Effector memory CD4-positive, alpha-beta T cell (primary cell): ENCODE measurements at regions not wholly inside any gene's neighbourhood (a gene's known extent, or its start where the extent isn't known, plus 50 kb on each side); places are given as distances from the start of the nearest gene placed in this dataset.

Experiments
- DNase-seq, 3 donors: peaks; one replicate each; pipeline ENCODE4 v3.0.0-alpha.2; 2020
- H3K27ac ChIP-seq: 2 replicates; pipeline ENCODE4 v1.7.0; 2013; ENCODE audit warnings: mild to moderate bottlenecking, low read length, moderate library complexity; ENCODE audit not compliant: insufficient read depth, poor library complexity, severe bottlenecking
- H3K27me3 ChIP-seq: replicated peaks from 2 replicates; pipeline ENCODE4 v1.7.0; 2013; ENCODE audit warnings: mild to moderate bottlenecking, low read length; ENCODE audit not compliant: insufficient read depth, control insufficient read depth, poor library complexity, severe bottlenecking
- H3K36me3 ChIP-seq: 2 replicates; pipeline ENCODE4 v1.7.0; 2013; ENCODE audit warnings: mild to moderate bottlenecking, low read length, moderate library complexity; ENCODE audit not compliant: control insufficient read depth, insufficient read depth
- H3K4me1 ChIP-seq: 2 replicates; pipeline ENCODE4 v1.7.0; 2013; ENCODE audit warnings: low read length, mild to moderate bottlenecking; ENCODE audit not compliant: control insufficient read depth, insufficient read depth, poor library complexity, severe bottlenecking
- H3K4me3 ChIP-seq: 2 replicates; pipeline ENCODE4 v1.7.0; 2013; ENCODE audit warnings: low read length, low read depth, mild to moderate bottlenecking; ENCODE audit not compliant: insufficient read depth, poor library complexity, severe bottlenecking
- H3K9me3 ChIP-seq: 2 replicates; pipeline ENCODE4 v1.7.0; 2013; ENCODE audit warnings: mild to moderate bottlenecking, low read length, moderate library complexity; ENCODE audit not compliant: control insufficient read depth

GRCh38 chr2:125561302-125561701 lies 1094.7 kb upstream of the GYPC start:
- Histone ChIP-seq H3K4me3 (no peak overlapping the region), H3K4me1 (no peaks in the 10 kb centered on the region), H3K36me3 (no peaks in the 10 kb centered on the region), H3K9me3 (no peaks in the 10 kb centered on the region), H3K27me3 (no peaks in the 10 kb centered on the region), H3K27ac (no peak overlapping the region)
- DNase-seq: no peak

GRCh38 chr2:125562924-125563323 lies 1093.0 kb upstream of the GYPC start:
- no peaks in the 10 kb centered on the region for H3K36me3 ChIP-seq
- H3K4me3 ChIP-seq: no peak overlapping the region
- H3K4me1 ChIP-seq: no peaks in the 10 kb centered on the region
- no peaks in the 10 kb centered on the region for H3K9me3 ChIP-seq
- H3K27me3 ChIP-seq: no peaks in the 10 kb centered on the region
- no peak for DNase-seq
- no peak overlapping the region for H3K27ac ChIP-seq

GRCh38 chr2:125564471-125564870 lies 1091.5 kb upstream of the GYPC start:
- Histone ChIP-seq H3K27ac (no peak overlapping the region), H3K36me3 (no peaks in the 10 kb centered on the region), H3K4me1 (no peaks in the 10 kb centered on the region), H3K4me3 (no peak overlapping the region), H3K27me3 (no peaks in the 10 kb centered on the region), H3K9me3 (no peaks in the 10 kb centered on the region)
- no peak for DNase-seq

- H3K27me3 ChIP-seq: no peaks in the 10 kb centered on the region
- H3K36me3 ChIP-seq: no peaks in the 10 kb centered on the region
- no peak overlapping the region for H3K27ac ChIP-seq
- no peak for DNase-seq
- H3K4me3 ChIP-seq: no peak overlapping the region
- H3K4me1 ChIP-seq: no peaks in the 10 kb centered on the region
- H3K9me3 ChIP-seq: no peaks in the 10 kb centered on the region
These were observed 1089.5 kb upstream of the GYPC start for GRCh38 chr2:125566422-125566821.

- no peaks in the 10 kb centered on the region for H3K9me3 ChIP-seq
- H3K4me3 ChIP-seq: no peak overlapping the region
- DNase-seq: no peak
- no peaks in the 10 kb centered on the region for H3K27me3 ChIP-seq
- H3K4me1 ChIP-seq: no peaks in the 10 kb centered on the region
- H3K27ac ChIP-seq: no peak overlapping the region
- no peaks in the 10 kb centered on the region for H3K36me3 ChIP-seq
These were observed 1088.9 kb upstream of the GYPC start for GRCh38 chr2:125567100-125567499.

GRCh38 chr2:125572660-125573059 lies 1083.3 kb upstream of the GYPC start:
- no peak for DNase-seq
- Histone ChIP-seq H3K36me3 (no peaks in the 10 kb centered on the region), H3K27ac (no peak overlapping the region), H3K4me1 (no peaks in the 10 kb centered on the region), H3K9me3 (no peaks in the 10 kb centered on the region), H3K4me3 (no peak overlapping the region), H3K27me3 (no peaks in the 10 kb centered on the region)

- no peak overlapping the region for H3K4me3 ChIP-seq
- H3K36me3 ChIP-seq: no peaks in the 10 kb centered on the region
- H3K4me1 ChIP-seq: no peaks in the 10 kb centered on the region
- H3K27ac ChIP-seq: no peak overlapping the region
- no peaks in the 10 kb centered on the region for H3K9me3 ChIP-seq
- DNase-seq: no peak
- no peaks in the 10 kb centered on the region for H3K27me3 ChIP-seq
These were observed 1082.5 kb upstream of the GYPC start for GRCh38 chr2:125573432-125573831.

GRCh38 chr2:125576558-125576957 lies 1079.4 kb upstream of the GYPC start:
- no peaks in the 10 kb centered on the region for H3K9me3 ChIP-seq
- H3K27ac ChIP-seq: no peak overlapping the region
- no peaks in the 10 kb centered on the region for H3K27me3 ChIP-seq
- no peaks in the 10 kb centered on the region for H3K4me1 ChIP-seq
- no peak overlapping the region for H3K4me3 ChIP-seq
- H3K36me3 ChIP-seq: no peaks in the 10 kb centered on the region
- no peak for DNase-seq

GRCh38 chr2:125581557-125581956 lies 1074.4 kb upstream of the GYPC start:
- no peak overlapping the region for H3K4me3 ChIP-seq
- no peak overlapping the region for H3K27ac ChIP-seq
- H3K36me3 ChIP-seq: no peaks in the 10 kb centered on the region
- no peak for DNase-seq
- no peaks in the 10 kb centered on the region for H3K27me3 ChIP-seq
- H3K4me1 ChIP-seq: no peaks in the 10 kb centered on the region
- no peaks in the 10 kb centered on the region for H3K9me3 ChIP-seq

- H3K27ac ChIP-seq: no peak overlapping the region
- no peaks in the 10 kb centered on the region for H3K4me1 ChIP-seq
- H3K27me3 ChIP-seq: no peaks in the 10 kb centered on the region
- no peak overlapping the region for H3K4me3 ChIP-seq
- no peak for DNase-seq
- H3K36me3 ChIP-seq: no peaks in the 10 kb centered on the region
- H3K9me3 ChIP-seq: no peaks in the 10 kb centered on the region
These were observed 1073.4 kb upstream of the GYPC start for GRCh38 chr2:125582516-125582915.

- Histone ChIP-seq H3K27ac (no peak overlapping the region), H3K9me3 (no peaks in the 10 kb centered on the region), H3K27me3 (no peaks in the 10 kb centered on the region), H3K4me1 (no peaks in the 10 kb centered on the region), H3K36me3 (no peaks in the 10 kb centered on the region), H3K4me3 (no peak overlapping the region)
- DNase-seq: no peak
These were observed 1071.2 kb upstream of the GYPC start for GRCh38 chr2:125584732-125585131.
